Neural cell (in vitro differentiated cells): ENCODE measurements at regions not wholly inside any gene's neighbourhood (a gene's known extent, or its start where the extent isn't known, plus 50 kb on each side); places are given as distances from the start of the nearest gene placed in this dataset.

Experiments used
- EP300 ChIP-seq: fragments of 450-650 bp; conservative IDR thresholded peaks from 2 replicates; pipeline ENCODE4 v1.6.1; 2014; ENCODE audit warnings: antibody characterized with exemption, mild to moderate bottlenecking, moderate library complexity; ENCODE audit not compliant: poor library complexity, severe bottlenecking
- EZH2 ChIP-seq: fragments of 200-600, 300-800 bp; shearing (Covaris generic), sonication (generic); IDR thresholded peaks from 2 replicates; pipeline ENCODE4 v1.6.1; 2014; ENCODE audit warnings: antibody characterized with exemption, low read length, borderline replicate concordance, mild to moderate bottlenecking; ENCODE audit not compliant: insufficient read depth, poor library complexity, severe bottlenecking
- MXI1 ChIP-seq: fragments of 450-650 bp; conservative IDR thresholded peaks from 2 replicates; pipeline ENCODE4 v1.6.1; 2014; ENCODE audit warnings: antibody characterized with exemption, mild to moderate bottlenecking; ENCODE audit not compliant: poor library complexity, severe bottlenecking
- POLR2AphosphoS5 ChIP-seq: IDR thresholded peaks from 2 replicates; pipeline ENCODE4 v1.6.1; 2012
- RAD21 ChIP-seq: fragments of 450-650 bp; conservative IDR thresholded peaks from 2 replicates; pipeline ENCODE4 v1.6.1; 2014; ENCODE audit warnings: antibody characterized with exemption, mild to moderate bottlenecking, moderate library complexity
- SMC3 ChIP-seq: fragments of 450-650 bp; conservative IDR thresholded peaks from 2 replicates; pipeline ENCODE4 v1.6.1; 2014; ENCODE audit warnings: antibody characterized with exemption, mild to moderate bottlenecking, moderate library complexity; ENCODE audit not compliant: poor library complexity
- TAF1 ChIP-seq: IDR thresholded peaks from 2 replicates; pipeline ENCODE4 v1.6.1; 2012; ENCODE audit warnings: low read depth
- TF ChIP-seq, protein P1 (sequence below): fragments of 450-650 bp; IDR thresholded peaks from 2 replicates; pipeline ENCODE4 v1.5.1; 2014; ENCODE audit warnings: antibody characterized with exemption, mild to moderate bottlenecking, moderate library complexity; ENCODE audit not compliant: poor library complexity, severe bottlenecking
- TF ChIP-seq, protein P2 (sequence below): IDR thresholded peaks from 2 replicates; pipeline ENCODE4 v1.6.1; 2012; ENCODE audit warnings: borderline replicate concordance

DNA sequence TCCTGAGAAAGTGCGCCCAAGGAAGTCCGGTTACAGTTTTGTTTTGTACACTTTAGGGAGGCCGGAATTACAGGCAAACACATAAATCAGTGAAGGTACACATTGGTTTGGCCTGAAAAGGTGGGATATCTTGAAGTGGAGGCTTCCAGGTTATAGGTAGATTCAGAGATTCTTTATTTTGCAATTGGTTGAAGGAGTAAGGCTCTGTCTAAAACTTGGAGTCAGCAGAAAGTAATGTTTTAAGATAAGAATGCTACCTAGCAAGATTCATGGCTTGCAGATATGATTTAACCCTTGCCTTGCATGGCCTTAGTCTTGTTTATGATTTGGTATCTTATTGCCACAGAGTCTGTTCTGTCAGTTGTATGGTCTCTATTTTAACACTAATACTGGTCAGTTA is 165.9 kb upstream of the NDUFV2 start:
- no peak for TF ChIP-seq SMC3
- TF ChIP-seq, protein P1, sequence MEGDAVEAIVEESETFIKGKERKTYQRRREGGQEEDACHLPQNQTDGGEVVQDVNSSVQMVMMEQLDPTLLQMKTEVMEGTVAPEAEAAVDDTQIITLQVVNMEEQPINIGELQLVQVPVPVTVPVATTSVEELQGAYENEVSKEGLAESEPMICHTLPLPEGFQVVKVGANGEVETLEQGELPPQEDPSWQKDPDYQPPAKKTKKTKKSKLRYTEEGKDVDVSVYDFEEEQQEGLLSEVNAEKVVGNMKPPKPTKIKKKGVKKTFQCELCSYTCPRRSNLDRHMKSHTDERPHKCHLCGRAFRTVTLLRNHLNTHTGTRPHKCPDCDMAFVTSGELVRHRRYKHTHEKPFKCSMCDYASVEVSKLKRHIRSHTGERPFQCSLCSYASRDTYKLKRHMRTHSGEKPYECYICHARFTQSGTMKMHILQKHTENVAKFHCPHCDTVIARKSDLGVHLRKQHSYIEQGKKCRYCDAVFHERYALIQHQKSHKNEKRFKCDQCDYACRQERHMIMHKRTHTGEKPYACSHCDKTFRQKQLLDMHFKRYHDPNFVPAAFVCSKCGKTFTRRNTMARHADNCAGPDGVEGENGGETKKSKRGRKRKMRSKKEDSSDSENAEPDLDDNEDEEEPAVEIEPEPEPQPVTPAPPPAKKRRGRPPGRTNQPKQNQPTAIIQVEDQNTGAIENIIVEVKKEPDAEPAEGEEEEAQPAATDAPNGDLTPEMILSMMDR: no peak
- TF ChIP-seq, protein P2, sequence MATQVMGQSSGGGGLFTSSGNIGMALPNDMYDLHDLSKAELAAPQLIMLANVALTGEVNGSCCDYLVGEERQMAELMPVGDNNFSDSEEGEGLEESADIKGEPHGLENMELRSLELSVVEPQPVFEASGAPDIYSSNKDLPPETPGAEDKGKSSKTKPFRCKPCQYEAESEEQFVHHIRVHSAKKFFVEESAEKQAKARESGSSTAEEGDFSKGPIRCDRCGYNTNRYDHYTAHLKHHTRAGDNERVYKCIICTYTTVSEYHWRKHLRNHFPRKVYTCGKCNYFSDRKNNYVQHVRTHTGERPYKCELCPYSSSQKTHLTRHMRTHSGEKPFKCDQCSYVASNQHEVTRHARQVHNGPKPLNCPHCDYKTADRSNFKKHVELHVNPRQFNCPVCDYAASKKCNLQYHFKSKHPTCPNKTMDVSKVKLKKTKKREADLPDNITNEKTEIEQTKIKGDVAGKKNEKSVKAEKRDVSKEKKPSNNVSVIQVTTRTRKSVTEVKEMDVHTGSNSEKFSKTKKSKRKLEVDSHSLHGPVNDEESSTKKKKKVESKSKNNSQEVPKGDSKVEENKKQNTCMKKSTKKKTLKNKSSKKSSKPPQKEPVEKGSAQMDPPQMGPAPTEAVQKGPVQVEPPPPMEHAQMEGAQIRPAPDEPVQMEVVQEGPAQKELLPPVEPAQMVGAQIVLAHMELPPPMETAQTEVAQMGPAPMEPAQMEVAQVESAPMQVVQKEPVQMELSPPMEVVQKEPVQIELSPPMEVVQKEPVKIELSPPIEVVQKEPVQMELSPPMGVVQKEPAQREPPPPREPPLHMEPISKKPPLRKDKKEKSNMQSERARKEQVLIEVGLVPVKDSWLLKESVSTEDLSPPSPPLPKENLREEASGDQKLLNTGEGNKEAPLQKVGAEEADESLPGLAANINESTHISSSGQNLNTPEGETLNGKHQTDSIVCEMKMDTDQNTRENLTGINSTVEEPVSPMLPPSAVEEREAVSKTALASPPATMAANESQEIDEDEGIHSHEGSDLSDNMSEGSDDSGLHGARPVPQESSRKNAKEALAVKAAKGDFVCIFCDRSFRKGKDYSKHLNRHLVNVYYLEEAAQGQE: no peak
- TF ChIP-seq MXI1: no peak
- TF ChIP-seq EZH2: no peak
- no peak for TF ChIP-seq TAF1
- TF ChIP-seq POLR2AphosphoS5: no peak
- no peak for TF ChIP-seq EP300
- no peak for TF ChIP-seq RAD21
